ENCODE measurements at regions not wholly inside any gene's neighbourhood (a gene's known extent, or its start where the extent isn't known, plus 50 kb on each side); places are given as distances from the start of the nearest gene placed in this dataset.

DNA sequence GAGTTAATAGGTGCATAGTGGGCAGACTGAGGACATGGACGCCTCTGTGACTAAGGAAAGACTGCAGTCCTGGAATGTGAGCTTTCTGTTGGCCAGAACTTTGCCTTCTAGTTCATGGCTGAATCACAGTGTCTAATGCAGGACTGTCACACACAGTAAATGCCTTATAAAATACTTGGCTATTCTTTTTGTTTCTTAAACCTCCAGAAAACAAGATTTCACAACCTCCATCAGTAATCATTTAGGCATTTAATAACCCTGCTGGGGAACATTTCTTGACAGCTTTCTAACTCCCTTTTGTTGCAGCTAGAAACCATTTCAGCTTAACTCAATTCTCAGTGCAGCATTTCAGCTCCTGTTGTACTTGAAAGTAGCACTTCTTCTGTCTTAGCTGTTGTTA lies 335.8 kb upstream of the DDI1 start:
- no peaks in the 10 kb centered on the region for H3K9me2 ChIP-seq (ENCODE audit: insufficient read depth, low read length)
- TF ChIP-seq POLR2AphosphoS5 (IDR thresholded peaks at IDR 0.05) (no peak), TAF1 (IDR thresholded peaks at IDR 0.05; ENCODE audit: low read depth) (no peak), MXI1 (conservative IDR thresholded peaks at IDR 0.05; ENCODE audit: poor library complexity, severe bottlenecking) (no peak), SMC3 (conservative IDR thresholded peaks at IDR 0.05; ENCODE audit: poor library complexity) (no peak), EP300 (conservative IDR thresholded peaks at IDR 0.05; ENCODE audit: poor library complexity, severe bottlenecking) (no peak), REST (IDR thresholded peaks at IDR 0.05; ENCODE audit: borderline replicate concordance) (no peak), EZH2 (IDR thresholded peaks at IDR 0.05; ENCODE audit: borderline replicate concordance, insufficient read depth, low read length, poor library complexity, severe bottlenecking) (no peak), CTCF (IDR thresholded peaks at IDR 0.05; ENCODE audit: poor library complexity, severe bottlenecking) (no peak), RAD21 (conservative IDR thresholded peaks at IDR 0.05) (no peak)
- no peak overlapping the region for H3K27ac ChIP-seq (ENCODE audit: low read length)
- no peak overlapping the region for H3K9ac ChIP-seq (ENCODE audit: low read length)
- no peak overlapping the region for H2AFZ ChIP-seq (ENCODE audit: low read depth, low read length)
- no peaks in the 10 kb centered on the region for H3K27me3 ChIP-seq (ENCODE audit: insufficient read depth, low read depth, low read length)
- H3K4me2 ChIP-seq (ENCODE audit: low read length) = no peak overlapping the region
- H3F3A ChIP-seq (ENCODE audit: insufficient read depth, low read length, poor library complexity, severe bottlenecking) = no peaks in the 10 kb centered on the region
- no peaks in the 10 kb centered on the region for H3K9me3 ChIP-seq (ENCODE audit: low read length)
- H3K4me3 ChIP-seq (ENCODE audit: low read length) = no peak overlapping the region
- H3K79me2 ChIP-seq (replicated peaks; ENCODE audit: insufficient read depth, low read length) = no peaks in the 10 kb centered on the region
- H4K20me1 ChIP-seq (ENCODE audit: insufficient read depth) = no peaks in the 10 kb centered on the region
- no peaks in the 10 kb centered on the region for H3K36me3 ChIP-seq (ENCODE audit: insufficient read depth, low read length)

DNA sequence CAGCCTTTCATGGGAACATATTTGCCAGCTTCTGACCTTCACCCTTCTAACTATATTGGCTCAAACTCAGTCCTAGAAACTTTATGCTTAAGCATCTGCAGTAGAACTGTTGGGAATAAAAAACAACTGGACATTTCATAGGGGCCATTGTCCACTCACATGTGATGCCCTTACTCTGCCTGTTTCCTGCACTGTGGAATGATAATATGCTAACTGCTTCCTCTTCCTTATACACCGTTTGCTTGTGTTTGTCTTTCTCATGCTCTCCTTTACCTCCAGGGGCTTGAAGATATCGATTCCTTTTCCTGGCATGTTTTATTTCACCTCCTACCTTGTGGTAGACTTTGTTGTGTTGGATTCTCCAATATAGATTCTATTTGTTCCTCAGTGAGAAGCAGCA lies 333.0 kb upstream of the DDI1 start:
- Histone ChIP-seq H3K4me2 (ENCODE audit: low read length) (no peak overlapping the region), H3K9ac (ENCODE audit: low read length) (no peak overlapping the region), H3K4me3 (ENCODE audit: low read length) (no peak overlapping the region), H3K79me2 (replicated peaks; ENCODE audit: insufficient read depth, low read length) (no peaks in the 10 kb centered on the region), H3K36me3 (ENCODE audit: insufficient read depth, low read length) (no peaks in the 10 kb centered on the region), H3K27ac (ENCODE audit: low read length) (no peak overlapping the region), H3K9me3 (ENCODE audit: low read length) (no peaks in the 10 kb centered on the region), H2AFZ (ENCODE audit: low read depth, low read length) (no peak overlapping the region), H3K27me3 (ENCODE audit: insufficient read depth, low read depth, low read length) (no peaks in the 10 kb centered on the region), H3K9me2 (ENCODE audit: insufficient read depth, low read length) (no peaks in the 10 kb centered on the region), H3F3A (ENCODE audit: insufficient read depth, low read length, poor library complexity, severe bottlenecking) (no peaks in the 10 kb centered on the region), H4K20me1 (ENCODE audit: insufficient read depth) (no peaks in the 10 kb centered on the region)
- TF ChIP-seq SMC3 (conservative IDR thresholded peaks at IDR 0.05; ENCODE audit: poor library complexity) = no peak
- no peak for TF ChIP-seq EZH2 (IDR thresholded peaks at IDR 0.05; ENCODE audit: borderline replicate concordance, insufficient read depth, low read length, poor library complexity, severe bottlenecking)
- TF ChIP-seq RAD21 (conservative IDR thresholded peaks at IDR 0.05) = no peak
- TF ChIP-seq REST (IDR thresholded peaks at IDR 0.05; ENCODE audit: borderline replicate concordance) = no peak
- no peak for TF ChIP-seq EP300 (conservative IDR thresholded peaks at IDR 0.05; ENCODE audit: poor library complexity, severe bottlenecking)
- no peak for TF ChIP-seq POLR2AphosphoS5 (IDR thresholded peaks at IDR 0.05)
- no peak for TF ChIP-seq TAF1 (IDR thresholded peaks at IDR 0.05; ENCODE audit: low read depth)
- TF ChIP-seq MXI1 (conservative IDR thresholded peaks at IDR 0.05; ENCODE audit: poor library complexity, severe bottlenecking) = no peak
- no peak for TF ChIP-seq CTCF (IDR thresholded peaks at IDR 0.05; ENCODE audit: poor library complexity, severe bottlenecking)
